Nephron progenitor cell (in vitro differentiated cells): ENCODE measurements at regions not wholly inside any gene's neighbourhood (a gene's known extent, or its start where the extent isn't known, plus 50 kb on each side); places are given as distances from the start of the nearest gene placed in this dataset.

Source experiments
- DNase-seq: peaks from one replicate; pipeline ENCODE4 v3.0.0; 2021
- H3K27ac Mint-ChIP-seq: 2 replicates; pipeline ENCODE4 v1.8.0; 2021; ENCODE audit warnings: mild to moderate bottlenecking, moderate library complexity, mixed read lengths
- H3K27me3 Mint-ChIP-seq: 2 replicates; pipeline ENCODE4 v1.8.0; 2021; ENCODE audit warnings: mild to moderate bottlenecking, low read depth, mixed read lengths; ENCODE audit not compliant: poor library complexity
- H3K36me3 Mint-ChIP-seq: 2 replicates; pipeline ENCODE4 v1.8.0; 2021; ENCODE audit warnings: low read depth, mixed read lengths
- H3K4me1 Mint-ChIP-seq: 2 replicates; pipeline ENCODE4 v1.8.0; 2021; ENCODE audit warnings: mixed read lengths
- H3K4me3 Mint-ChIP-seq: 2 replicates; pipeline ENCODE4 v1.8.0; 2021; ENCODE audit warnings: mild to moderate bottlenecking, moderate library complexity, mixed read lengths
- H3K9me3 Mint-ChIP-seq: 2 replicates; pipeline ENCODE4 v1.8.0; 2021; ENCODE audit warnings: mild to moderate bottlenecking, moderate library complexity, mixed read lengths
- TF ChIP-seq, protein P1 (sequence below): fragments of 200-600 bp; sonication (generic); IDR thresholded peaks from 2 replicates; pipeline ENCODE4 v1.5.0; 2021; ENCODE audit warnings: antibody characterized with exemption

DNA sequence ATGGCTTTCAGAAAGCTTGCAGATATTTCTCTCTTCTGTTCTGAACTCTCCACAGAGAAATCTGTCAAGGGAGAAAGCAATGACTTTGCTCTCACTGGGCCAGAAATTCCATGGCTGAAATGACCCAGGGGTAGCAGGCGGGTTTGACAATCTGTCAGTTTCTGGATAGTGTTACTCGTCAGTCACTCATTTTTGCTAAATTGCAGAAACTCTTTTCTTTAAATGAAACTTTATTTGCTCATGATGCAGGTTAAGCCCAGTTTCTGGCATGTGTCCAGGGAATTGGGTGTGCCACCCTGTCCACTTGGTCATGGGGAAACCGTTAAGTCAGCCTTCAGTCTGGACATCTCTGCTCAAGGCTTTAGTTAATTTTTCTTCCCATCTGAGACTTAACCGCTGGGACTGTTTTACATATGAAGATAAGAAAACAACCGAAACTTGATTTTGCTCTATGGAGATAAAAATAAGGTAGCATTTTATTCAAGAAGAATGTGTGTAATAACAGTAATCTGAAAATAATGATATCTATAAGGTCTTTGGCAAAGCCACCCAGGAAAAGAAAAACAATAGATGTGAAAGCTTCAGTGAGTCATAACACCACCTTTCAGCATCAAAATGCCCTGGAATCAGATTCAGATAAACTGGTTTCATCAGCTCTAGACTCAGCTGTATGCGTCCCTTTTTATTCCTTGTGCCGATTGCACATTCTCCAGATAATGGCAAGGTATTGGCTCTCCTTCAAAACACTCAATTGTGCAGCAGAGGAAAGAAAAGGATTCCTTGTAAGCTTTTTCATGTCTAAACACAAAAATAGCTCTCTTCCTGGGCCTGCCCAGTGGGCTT is 308.3 kb downstream of the ZSWIM6 start:
- Mint-ChIP-seq H3K9me3 (no peaks in the 10 kb centered on the region), H3K27me3 (peaks cover 8% of the 10 kb centered on the region), H3K27ac (no peak overlapping the region), H3K4me1 (peaks cover 22% of the 10 kb centered on the region), H3K36me3 (no peaks in the 10 kb centered on the region), H3K4me3 (no peak overlapping the region)
- no peak for DNase-seq
- TF ChIP-seq, protein P1, sequence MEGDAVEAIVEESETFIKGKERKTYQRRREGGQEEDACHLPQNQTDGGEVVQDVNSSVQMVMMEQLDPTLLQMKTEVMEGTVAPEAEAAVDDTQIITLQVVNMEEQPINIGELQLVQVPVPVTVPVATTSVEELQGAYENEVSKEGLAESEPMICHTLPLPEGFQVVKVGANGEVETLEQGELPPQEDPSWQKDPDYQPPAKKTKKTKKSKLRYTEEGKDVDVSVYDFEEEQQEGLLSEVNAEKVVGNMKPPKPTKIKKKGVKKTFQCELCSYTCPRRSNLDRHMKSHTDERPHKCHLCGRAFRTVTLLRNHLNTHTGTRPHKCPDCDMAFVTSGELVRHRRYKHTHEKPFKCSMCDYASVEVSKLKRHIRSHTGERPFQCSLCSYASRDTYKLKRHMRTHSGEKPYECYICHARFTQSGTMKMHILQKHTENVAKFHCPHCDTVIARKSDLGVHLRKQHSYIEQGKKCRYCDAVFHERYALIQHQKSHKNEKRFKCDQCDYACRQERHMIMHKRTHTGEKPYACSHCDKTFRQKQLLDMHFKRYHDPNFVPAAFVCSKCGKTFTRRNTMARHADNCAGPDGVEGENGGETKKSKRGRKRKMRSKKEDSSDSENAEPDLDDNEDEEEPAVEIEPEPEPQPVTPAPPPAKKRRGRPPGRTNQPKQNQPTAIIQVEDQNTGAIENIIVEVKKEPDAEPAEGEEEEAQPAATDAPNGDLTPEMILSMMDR: no peak

DNA sequence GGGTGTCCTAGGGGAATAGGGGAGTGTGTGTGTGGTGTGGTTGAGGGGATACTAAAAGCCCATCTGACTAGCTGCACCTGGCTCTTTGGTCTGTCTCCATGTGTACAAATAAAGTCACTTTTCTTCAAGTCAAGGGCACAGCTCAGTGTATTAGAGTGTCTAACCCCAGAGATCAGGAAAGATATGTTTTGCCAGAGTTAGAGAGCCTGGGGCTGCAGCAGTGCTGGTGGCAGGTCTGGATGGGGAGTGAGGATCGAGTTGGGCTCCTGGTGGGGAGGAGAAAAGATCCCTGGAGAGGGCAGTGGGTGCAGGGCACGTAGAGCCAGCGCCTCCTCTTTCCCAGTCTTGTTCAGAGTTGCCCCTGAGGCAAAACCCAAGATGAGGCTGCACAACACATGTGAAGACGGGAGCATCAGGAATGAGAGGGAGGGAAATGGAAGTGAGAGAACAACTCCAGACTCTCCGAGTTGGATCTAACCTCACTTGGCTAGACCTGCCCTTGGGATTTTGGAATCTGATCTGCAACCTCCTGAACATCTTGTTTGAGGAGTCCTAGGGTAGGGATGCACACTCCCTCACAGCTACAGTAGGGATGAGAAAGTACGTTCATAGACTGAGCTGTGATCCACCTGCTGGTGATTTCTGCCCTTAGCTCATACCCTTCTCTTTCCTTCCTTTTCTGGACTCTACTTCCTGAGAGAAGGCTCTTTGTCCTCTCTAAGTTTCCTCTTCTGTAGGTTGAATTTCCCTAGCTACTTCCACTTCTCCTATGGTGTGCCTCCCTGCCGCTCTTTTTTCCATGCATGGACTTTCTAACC is 309.9 kb downstream of the ZSWIM6 start:
- Mint-ChIP-seq H3K36me3 (no peaks in the 10 kb centered on the region), H3K9me3 (no peaks in the 10 kb centered on the region), H3K4me3 (no peak overlapping the region), H3K4me1 (peaks cover 19% of the 10 kb centered on the region), H3K27ac (no peak overlapping the region), H3K27me3 (peaks cover 5% of the 10 kb centered on the region)
- TF ChIP-seq, protein P1: no peak
- no peak for DNase-seq

DNA sequence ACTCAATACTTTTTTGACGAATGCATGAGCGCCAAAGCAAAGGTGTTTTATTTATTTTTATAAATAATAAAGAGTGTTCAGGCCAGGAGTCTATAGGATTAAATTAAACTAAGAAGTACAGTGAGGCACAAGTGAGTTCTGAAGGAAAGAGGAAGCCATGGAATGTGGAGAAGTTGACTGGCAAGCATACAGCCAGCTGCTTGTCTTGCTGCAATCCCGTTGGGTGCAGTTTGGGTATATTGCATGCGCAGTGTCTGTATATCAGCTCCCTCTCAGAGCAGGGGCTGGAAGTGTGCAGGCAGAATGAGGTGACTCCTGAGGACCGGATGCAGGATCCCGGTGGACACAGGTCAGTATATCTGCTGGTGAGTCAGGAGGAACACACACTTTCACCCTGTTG is 315.6 kb downstream of the ZSWIM6 start:
- Mint-ChIP-seq H3K36me3 (no peaks in the 10 kb centered on the region), H3K4me1 (peaks cover 16% of the 10 kb centered on the region), H3K4me3 (no peak overlapping the region), H3K27me3 (peaks cover 7% of the 10 kb centered on the region), H3K27ac (no peak overlapping the region), H3K9me3 (no peaks in the 10 kb centered on the region)
- TF ChIP-seq, protein P1: no peak
- DNase-seq: no peak

DNA sequence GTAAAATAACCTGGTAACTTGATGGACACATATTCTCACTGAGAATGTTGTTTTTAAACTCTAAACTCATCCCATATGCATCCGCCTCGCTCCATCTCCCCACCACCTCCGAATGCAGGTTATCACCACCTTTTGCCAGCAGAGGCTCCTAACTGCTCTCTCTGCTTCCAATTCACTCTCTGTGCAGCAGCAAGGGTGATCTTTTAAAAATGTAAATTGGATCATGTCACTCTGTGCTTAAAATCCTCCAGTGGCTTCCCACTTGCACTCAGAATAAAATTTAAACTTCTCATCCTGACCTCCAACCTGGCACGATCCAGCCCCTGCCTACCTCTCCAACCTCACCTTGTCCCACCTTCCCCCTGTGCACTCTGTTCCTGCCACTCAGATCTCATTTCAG is 317.2 kb downstream of the ZSWIM6 start:
- DNase-seq: no peak
- Mint-ChIP-seq H3K4me3 (no peak overlapping the region), H3K27ac (no peak overlapping the region), H3K4me1 (peaks cover 19% of the 10 kb centered on the region), H3K36me3 (no peaks in the 10 kb centered on the region), H3K27me3 (peaks cover 7% of the 10 kb centered on the region), H3K9me3 (no peaks in the 10 kb centered on the region)
- TF ChIP-seq, protein P1: no peak

DNA sequence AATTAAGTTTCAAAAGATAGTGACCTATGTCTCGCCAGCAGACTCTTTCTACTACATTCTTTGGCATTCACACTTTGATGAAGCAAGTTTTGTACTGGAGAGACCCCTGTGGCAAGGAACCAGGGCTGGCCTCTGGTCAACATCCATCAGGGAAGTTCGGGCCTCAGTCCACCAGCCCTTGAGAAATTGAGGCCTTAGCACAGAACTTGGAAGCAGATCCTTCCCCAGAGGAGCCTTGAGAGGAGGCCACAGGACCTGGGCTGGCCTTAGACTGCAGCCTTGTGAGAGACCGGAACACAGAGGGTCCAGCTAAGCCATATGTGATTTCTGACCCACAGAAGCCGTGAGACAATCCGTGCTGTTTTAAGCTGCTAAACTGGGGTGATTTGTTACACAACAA is 317.9 kb downstream of the ZSWIM6 start:
- DNase-seq: no peak

More for the DNA sequence above, 317.9 kb downstream of the ZSWIM6 start:
- Mint-ChIP-seq H3K4me1 (peaks cover 20% of the 10 kb centered on the region), H3K4me3 (no peak overlapping the region), H3K27me3 (peaks cover 7% of the 10 kb centered on the region), H3K36me3 (no peaks in the 10 kb centered on the region), H3K9me3 (no peaks in the 10 kb centered on the region), H3K27ac (no peak overlapping the region)
- TF ChIP-seq, protein P1: no peak
